Natural killer cell (primary cell): ENCODE measurements at regions not wholly inside any gene's neighbourhood (a gene's known extent, or its start where the extent isn't known, plus 50 kb on each side); places are given as distances from the start of the nearest gene placed in this dataset.

Source experiments
- ATAC-seq, 3 donors: fragments of 150-1000 bp in 2 of 3; fragments of 200-7000 bp in 1 of 3; cut with Tn5 transposase; 1 replicate in 1 of 3; 2 replicates in 2 of 3; pipeline ENCODE4 v1.10.0; 2021; ENCODE audit warnings: mild to moderate bottlenecking in 2 of 3, moderate library complexity in 2 of 3
- DNase-seq, 2 donors: peaks; one replicate each; pipeline versions ENCODE4 v3.0.0 to v3.0.0-alpha.2; 2013 to 2021; ENCODE audit warnings: mixed read lengths in 1 of 2
- H3K27ac ChIP-seq: one replicate; pipeline ENCODE4 v1.5.1; 2013; ENCODE audit warnings: mild to moderate bottlenecking, low read length
- H3K27me3 ChIP-seq: one replicate; pipeline ENCODE4 v1.6.1; 2013; ENCODE audit warnings: low read length; ENCODE audit not compliant: control insufficient read depth, insufficient read depth
- H3K36me3 ChIP-seq: one replicate; pipeline ENCODE4 v1.6.1; 2013; ENCODE audit warnings: low read length; ENCODE audit not compliant: control insufficient read depth, insufficient read depth
- H3K4me1 ChIP-seq: one replicate; pipeline ENCODE4 v1.6.1; 2013; ENCODE audit warnings: low read length; ENCODE audit not compliant: control insufficient read depth, insufficient read depth
- H3K4me3 ChIP-seq: one replicate; pipeline ENCODE4 v1.5.1; 2013; ENCODE audit warnings: low read length
- H3K9me3 ChIP-seq: one replicate; pipeline ENCODE4 v1.6.1; 2013; ENCODE audit warnings: low read length; ENCODE audit not compliant: control insufficient read depth, insufficient read depth
- H3K27ac Mint-ChIP-seq, 2 donors: one replicate each; pipeline ENCODE4 v1.8.0; 2022; ENCODE audit warnings: mild to moderate bottlenecking in 2 of 2, mixed read lengths in 2 of 2, moderate library complexity in 1 of 2
- H3K27me3 Mint-ChIP-seq, 2 donors: one replicate each; pipeline ENCODE4 v1.8.0; 2022; ENCODE audit warnings: low read depth in 2 of 2, mixed read lengths in 2 of 2
- H3K36me3 Mint-ChIP-seq: one replicate; pipeline ENCODE4 v1.8.0; 2022; ENCODE audit warnings: mixed read lengths
- H3K4me1 Mint-ChIP-seq, 2 donors: one replicate each; pipeline ENCODE4 v1.8.0; 2022; ENCODE audit warnings: mixed read lengths in 2 of 2
- H3K4me3 Mint-ChIP-seq: one replicate; pipeline ENCODE4 v1.8.0; 2022; ENCODE audit warnings: mild to moderate bottlenecking, moderate library complexity, mixed read lengths
- H3K9me3 Mint-ChIP-seq, 2 donors: one replicate each; pipeline ENCODE4 v1.8.0; 2022; ENCODE audit warnings: mixed read lengths in 2 of 2
- CTCF ChIP-seq: fragments of 200-600 bp; IDR thresholded peaks from one replicate; pipeline ENCODE4 v1.8.0; 2022; ENCODE audit warnings: antibody characterized with exemption
- WGBS: methylation state at CpG from one replicate; pipeline ENCODE4 v1.1.7; 2013; ENCODE audit warnings: missing lambda C conversion rate; ENCODE audit not compliant: insufficient coverage; 5-methylcytosine and 5-hydroxymethylcytosine counted together
- intact Hi-C: fragments of 100-400 bp; cut with micrococcal nuclease; formaldehyde crosslinking; loops from one replicate; pipeline ENCODE4 v1.14.2; 2022

- H3K36me3 ChIP-seq = no peaks in the 10 kb centered on the region
- DNase-seq (no peak), ATAC-seq (no peak)
- Mint-ChIP-seq H3K9me3 (peaks cover 0 to 3% of the 10 kb centered on the region in 2 donors), H3K36me3 (no peaks in the 10 kb centered on the region), H3K4me1 (no peaks in the 10 kb centered on the region), H3K4me3 (no peak overlapping the region), H3K27me3 (peaks cover 49 to 72% of the 10 kb centered on the region in 2 donors), H3K27ac (no peak overlapping the region)
- H3K27me3 ChIP-seq = peaks cover 14% of the 10 kb centered on the region
- WGBS = 70% methylated on average over 3 of the region's 3 CpGs
- H3K27ac ChIP-seq = no peak overlapping the region
- TF ChIP-seq CTCF = no peak
- H3K4me1 ChIP-seq = no peaks in the 10 kb centered on the region
- H3K9me3 ChIP-seq = peaks cover 8% of the 10 kb centered on the region
- H3K4me3 ChIP-seq = no peak overlapping the region
- intact Hi-C loops = no loop called here
Measured at GRCh38 chr6:33967966-33968724, 164.3 kb upstream of the MLN start.

- WGBS = 100% methylated on average over 3 of the region's 3 CpGs
- Histone ChIP-seq H3K9me3 (no peaks in the 10 kb centered on the region), H3K27ac (no peak overlapping the region), H3K36me3 (no peaks in the 10 kb centered on the region), H3K27me3 (peaks cover 8% of the 10 kb centered on the region), H3K4me1 (no peaks in the 10 kb centered on the region), H3K4me3 (no peak overlapping the region)
- H3K4me3 Mint-ChIP-seq = no peak overlapping the region
- H3K9me3 Mint-ChIP-seq = peaks cover 0 to 3% of the 10 kb centered on the region in 2 donors
- DNase-seq (no peak), ATAC-seq (no peak)
- H3K27ac Mint-ChIP-seq = no peak overlapping the region
- no peaks in the 10 kb centered on the region for H3K4me1 Mint-ChIP-seq
- no peaks in the 10 kb centered on the region for H3K36me3 Mint-ChIP-seq
- peaks cover 52 to 80% of the 10 kb centered on the region in 2 donors for H3K27me3 Mint-ChIP-seq
- TF ChIP-seq CTCF = no peak
- intact Hi-C loops = no loop called here
Measured at GRCh38 chr6:33967265-33967767, 163.5 kb upstream of the MLN start.

GRCh38 chr6:33966536-33966935, 162.7 kb upstream of the MLN start:
- peaks cover 0 to 3% of the 10 kb centered on the region in 2 donors for H3K9me3 Mint-ChIP-seq
- DNase-seq (no peak), ATAC-seq (no peak)
- Histone ChIP-seq H3K4me3 (no peak overlapping the region), H3K36me3 (no peaks in the 10 kb centered on the region), H3K27ac (no peak overlapping the region), H3K9me3 (no peaks in the 10 kb centered on the region), H3K27me3 (peaks cover 8% of the 10 kb centered on the region), H3K4me1 (no peaks in the 10 kb centered on the region)
- H3K27me3 Mint-ChIP-seq = peaks cover 51 to 77% of the 10 kb centered on the region in 2 donors
- no peak for TF ChIP-seq CTCF
- intact Hi-C loops = no loop called here
- no peaks in the 10 kb centered on the region for H3K4me1 Mint-ChIP-seq
- no peak overlapping the region for H3K4me3 Mint-ChIP-seq
- H3K36me3 Mint-ChIP-seq = no peaks in the 10 kb centered on the region
- no peak overlapping the region for H3K27ac Mint-ChIP-seq
- whole genome bisulfite sequencing = 75% methylated on average over 2 of the region's 2 CpGs

- H3K9me3 Mint-ChIP-seq = peaks cover 0 to 3% of the 10 kb centered on the region in 2 donors
- WGBS = 93% methylated on average over 8 of the region's 8 CpGs
- Histone ChIP-seq H3K4me3 (no peak overlapping the region), H3K36me3 (no peaks in the 10 kb centered on the region), H3K27ac (no peak overlapping the region), H3K27me3 (peaks cover 8% of the 10 kb centered on the region), H3K4me1 (no peaks in the 10 kb centered on the region), H3K9me3 (no peaks in the 10 kb centered on the region)
- H3K36me3 Mint-ChIP-seq = no peaks in the 10 kb centered on the region
- no peak for DNase-seq
- no peak overlapping the region for H3K4me3 Mint-ChIP-seq
- peaks cover 48 to 73% of the 10 kb centered on the region in 2 donors for H3K27me3 Mint-ChIP-seq
- no peak overlapping the region for H3K27ac Mint-ChIP-seq
- no peak for ATAC-seq
- no peak for TF ChIP-seq CTCF
- no peaks in the 10 kb centered on the region for H3K4me1 Mint-ChIP-seq
- intact Hi-C loops = no loop called here
Measured at GRCh38 chr6:33965766-33966165, 162.0 kb upstream of the MLN start.
